ENCODE measurements at regions not wholly inside any gene's neighbourhood (a gene's known extent, or its start where the extent isn't known, plus 50 kb on each side); places are given as distances from the start of the nearest gene placed in this dataset.

DNA sequence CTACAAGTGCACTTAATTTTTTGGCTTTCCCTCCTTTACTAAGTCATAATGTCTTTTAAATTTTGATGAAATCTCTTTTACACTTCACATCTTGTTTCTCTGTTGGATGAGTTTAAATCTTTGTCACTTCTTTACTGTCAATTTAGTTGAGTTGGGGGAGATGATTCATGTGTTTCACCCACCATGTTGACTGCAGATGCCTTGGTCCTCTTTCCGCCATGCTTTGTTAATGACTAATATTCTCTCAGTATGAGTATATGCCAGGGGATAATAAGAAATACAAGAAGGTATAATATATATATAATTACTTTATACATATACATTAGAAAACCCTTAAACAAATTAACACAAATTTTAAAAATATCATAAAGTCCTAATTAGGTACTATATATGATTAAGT lies 149.7 kb upstream of the SPRED1 start:
- H4K20me1 ChIP-seq (replicated peaks in 1 of 2; ENCODE audit: control insufficient read depth in 1 of 2, insufficient read depth in 2 of 2, low read length in 2 of 2) = no peaks in the 10 kb centered on the region
- H3K18ac ChIP-seq (ENCODE audit: extremely low read depth, low read length) = no peak overlapping the region
- H3K79me2 ChIP-seq (ENCODE audit: control insufficient read depth in 1 of 2, insufficient read depth in 2 of 2, low read length in 2 of 2) = no peaks in the 10 kb centered on the region
- no peaks in the 10 kb centered on the region for H3K23me2 ChIP-seq (ENCODE audit: low read depth, low read length)
- no peaks in the 10 kb centered on the region for H3K4me1 ChIP-seq (replicated peaks in 1 of 4; ENCODE audit: control insufficient read depth in 3 of 4, insufficient read depth in 4 of 4, low read length in 3 of 4)
- H2BK20ac ChIP-seq (ENCODE audit: low read length) = no peak overlapping the region
- CTCF ChIA-PET (ENCODE audit: partially characterized antibody) = no interaction called here
- no peak overlapping the region for H2AFZ ChIP-seq (ENCODE audit: low read length)
- H3K4me3 ChIP-seq (ENCODE audit: extremely low read depth in 1 of 4, insufficient read depth in 2 of 4, low read depth in 3 of 4, low read length in 4 of 4) = no peak overlapping the region
- no peak overlapping the region for H3K9ac ChIP-seq (replicated peaks in 1 of 4; ENCODE audit: extremely low read depth in 1 of 4, low read depth in 3 of 4, low read length in 3 of 4)
- H4K91ac ChIP-seq (replicated peaks; ENCODE audit: insufficient read length, low read length) = no peak overlapping the region
- no peak overlapping the region for H2BK12ac ChIP-seq (ENCODE audit: low read depth, low read length)
- H3K27ac ChIP-seq (ENCODE audit: low read depth, low read length) = no peak overlapping the region
- no peak overlapping the region for H4K5ac ChIP-seq (ENCODE audit: insufficient read length, low read depth, low read length)
- no peaks in the 10 kb centered on the region for H3K27me3 ChIP-seq (replicated peaks in 1 of 4; ENCODE audit: control insufficient read depth in 3 of 4, extremely low read depth in 1 of 4, insufficient read depth in 3 of 4, low read length in 3 of 4)
- H3K9me3 ChIP-seq (ENCODE audit: insufficient read depth in 2 of 2, low read depth in 1 of 2, low read length in 1 of 2) = no peaks in the 10 kb centered on the region
- H3K23ac ChIP-seq (ENCODE audit: insufficient read length) = no peak overlapping the region
- no peaks in the 10 kb centered on the region for H3K79me1 ChIP-seq (ENCODE audit: low read depth, low read length)
- no peaks in the 10 kb centered on the region for H3K36me3 ChIP-seq (ENCODE audit: control insufficient read depth in 2 of 4, insufficient read depth in 4 of 4, low read length in 3 of 4)
- TF ChIP-seq FOSL1 (IDR thresholded peaks at IDR 0.05; ENCODE audit: insufficient read depth, low read depth, low read length) (no peak), SP2 (IDR thresholded peaks at IDR 0.05; ENCODE audit: low read length) (no peak)
- no peak overlapping the region for H2BK15ac ChIP-seq (ENCODE audit: low read length)
- FAIRE-seq (no peak), DNase-seq (ENCODE audit: low read depth in 1 of 2, low spot score in 2 of 2) (no peak)
- H4K8ac ChIP-seq (ENCODE audit: extremely low read depth, insufficient read depth, low read length) = no peak overlapping the region
- no peak overlapping the region for H2AK5ac ChIP-seq (ENCODE audit: low read depth, low read length)
- no peak overlapping the region for H2BK5ac ChIP-seq (ENCODE audit: low read depth, low read length)
- no peak overlapping the region for H2BK120ac ChIP-seq (replicated peaks; ENCODE audit: low read depth, low read length)
- H3K14ac ChIP-seq (ENCODE audit: insufficient read length) = no peak overlapping the region
- no peak overlapping the region for H3K56ac ChIP-seq (replicated peaks; ENCODE audit: insufficient read length, low read depth, low read length)
- no peak overlapping the region for H3K4me2 ChIP-seq (ENCODE audit: insufficient read depth in 1 of 2, low read depth in 2 of 2, low read length in 2 of 2)
- POLR2A ChIA-PET (ENCODE audit: partially characterized antibody) = no interaction called here
- WGBS, 2 experiments (ENCODE audit: extremely low coverage in 1 of 2, insufficient coverage in 1 of 2, insufficient read length in 1 of 2, insufficient replicate concordance in 2 of 2, low coverage in 1 of 2, low lambda C conversion rate in 2 of 2, missing lambda C conversion rate in 1 of 2) = 100% methylated on average over 1 of the region's 1 CpG; no CpG with 5 or more reads in 1 of the 2 experiments
- no peak overlapping the region for H3K4ac ChIP-seq (replicated peaks; ENCODE audit: insufficient read length, low read depth, low read length)
